ENCODE measurements at regions not wholly inside any gene's neighbourhood (a gene's known extent, or its start where the extent isn't known, plus 50 kb on each side); places are given as distances from the start of the nearest gene placed in this dataset.

DNA sequence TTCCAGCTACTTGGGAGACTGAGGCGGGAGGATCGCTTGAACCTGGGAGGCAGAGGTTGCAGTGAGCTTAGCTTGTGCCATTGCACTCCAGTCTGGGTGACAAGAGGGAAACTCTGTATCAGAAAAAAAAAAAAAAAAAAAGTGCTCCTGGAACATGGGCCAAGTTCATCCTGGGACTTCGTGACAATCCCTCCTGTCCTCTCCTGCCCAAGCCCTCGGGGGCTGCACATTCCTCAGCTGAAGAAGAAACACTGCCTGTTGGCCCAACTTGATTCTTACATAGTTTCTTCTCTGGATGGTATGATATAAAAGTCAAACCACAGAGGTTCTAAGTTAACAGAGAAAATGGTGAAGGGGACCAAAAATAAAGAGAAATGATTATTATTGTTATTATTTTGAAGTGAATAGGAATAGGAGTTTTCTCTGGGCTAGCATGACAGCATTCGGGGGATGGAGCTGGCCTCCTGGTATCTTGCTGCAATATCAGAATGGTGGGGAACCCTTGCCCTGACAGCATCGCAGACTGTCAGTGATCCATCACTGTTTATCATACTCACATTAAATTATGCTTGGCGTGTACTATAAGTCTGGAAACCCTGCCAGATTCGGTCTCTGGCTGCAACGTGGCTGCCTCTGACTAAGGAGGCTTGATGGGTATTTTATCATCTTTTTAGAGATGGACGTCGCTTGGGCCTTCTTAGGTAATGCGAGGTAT, 113.7 kb upstream of the OXGR1 start:
- no peaks in the 10 kb centered on the region for H3K9me3 Mint-ChIP-seq
- no peak overlapping the region for H3K27ac Mint-ChIP-seq
- no peaks in the 10 kb centered on the region for H3K36me3 Mint-ChIP-seq
- no peak for ATAC-seq
- DNase-seq (ENCODE audit: low spot score in 2 of 2): no peak

DNA sequence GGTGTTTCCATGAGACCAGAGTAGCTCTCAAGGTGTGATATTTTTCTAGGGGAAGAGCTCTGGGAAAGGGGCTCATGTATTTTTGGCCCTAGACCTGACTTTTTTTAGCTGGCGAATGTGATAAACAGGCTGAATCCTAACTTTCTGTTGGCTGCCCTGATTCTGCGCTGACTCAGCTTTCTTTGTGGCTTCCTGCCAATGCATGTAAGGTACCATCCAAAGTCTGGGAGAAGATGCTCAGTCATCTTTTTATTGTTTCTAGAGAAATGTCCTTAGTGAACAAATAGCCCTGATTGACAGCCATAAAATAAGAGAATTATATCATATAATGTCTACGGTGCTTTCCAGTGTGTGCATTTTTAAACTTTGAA, 113.6 kb upstream of the MBNL2 start:
- ATAC-seq: no peak
- no peak for DNase-seq (ENCODE audit: low spot score in 2 of 2)
- Mint-ChIP-seq H3K36me3 (no peaks in the 10 kb centered on the region), H3K9me3 (no peaks in the 10 kb centered on the region), H3K27ac (no peak overlapping the region)

DNA sequence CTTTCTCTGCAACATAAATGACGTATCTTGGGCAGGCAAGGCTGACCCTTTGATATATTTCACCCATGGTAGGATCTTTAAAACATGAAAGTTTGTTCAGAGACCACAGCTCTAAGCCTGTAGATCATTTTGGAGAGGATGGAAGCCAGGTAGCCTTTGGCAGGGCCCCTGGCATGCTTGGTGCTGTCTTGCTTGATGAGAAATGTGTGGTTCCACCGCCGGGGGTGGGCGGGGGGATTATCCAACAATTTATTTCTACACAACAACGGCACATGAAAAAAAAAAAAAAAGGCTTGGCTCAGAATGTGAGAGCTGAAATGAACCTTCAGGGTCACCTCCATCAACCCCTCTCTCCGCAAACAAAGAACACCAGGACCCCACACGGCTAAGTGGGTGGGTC, 112.9 kb upstream of the MBNL2 start:
- DNase-seq (ENCODE audit: low spot score in 2 of 2): no peak
- no peaks in the 10 kb centered on the region for H3K36me3 Mint-ChIP-seq
- no peak for ATAC-seq
- H3K27ac Mint-ChIP-seq: no peak overlapping the region
- H3K9me3 Mint-ChIP-seq: no peaks in the 10 kb centered on the region

DNA sequence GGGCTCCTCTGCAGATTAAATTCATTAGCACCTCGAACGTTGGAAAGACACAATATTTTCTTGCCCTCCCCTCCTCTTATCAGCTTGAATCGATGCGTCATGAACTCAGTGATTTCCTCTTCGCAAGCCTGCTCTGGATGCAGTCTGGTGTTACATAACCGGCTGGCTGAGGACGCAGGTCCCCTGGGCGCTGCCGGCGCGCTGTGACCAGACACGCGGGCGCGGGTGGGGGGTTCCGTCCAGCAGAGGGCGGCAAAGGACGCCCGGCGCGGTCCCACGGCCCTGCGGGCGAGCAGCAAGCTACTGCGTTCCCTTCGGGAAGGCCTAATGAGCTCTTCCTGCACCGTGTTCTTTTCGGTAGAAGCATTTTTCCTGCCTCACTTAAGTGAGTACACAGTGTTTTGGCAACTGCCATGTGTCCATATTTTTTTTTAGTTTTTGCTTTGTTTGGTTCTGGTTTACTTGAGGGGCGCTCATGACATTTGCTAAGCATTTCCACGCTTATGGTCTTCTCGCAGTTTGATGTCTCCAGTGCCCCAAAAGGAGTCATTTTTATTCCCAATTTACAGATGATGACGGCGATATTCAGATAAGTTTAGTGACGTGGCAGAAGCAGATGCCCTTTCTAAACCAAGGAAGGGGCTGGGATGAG, 112.2 kb upstream of the MBNL2 start:
- no peaks in the 10 kb centered on the region for H3K36me3 Mint-ChIP-seq
- ATAC-seq: peak; percentile 96 to 97
- H3K27ac Mint-ChIP-seq: no peak overlapping the region
- no peaks in the 10 kb centered on the region for H3K9me3 Mint-ChIP-seq
- peak; percentile 73 to 88 for DNase-seq (ENCODE audit: low spot score in 2 of 2)

DNA sequence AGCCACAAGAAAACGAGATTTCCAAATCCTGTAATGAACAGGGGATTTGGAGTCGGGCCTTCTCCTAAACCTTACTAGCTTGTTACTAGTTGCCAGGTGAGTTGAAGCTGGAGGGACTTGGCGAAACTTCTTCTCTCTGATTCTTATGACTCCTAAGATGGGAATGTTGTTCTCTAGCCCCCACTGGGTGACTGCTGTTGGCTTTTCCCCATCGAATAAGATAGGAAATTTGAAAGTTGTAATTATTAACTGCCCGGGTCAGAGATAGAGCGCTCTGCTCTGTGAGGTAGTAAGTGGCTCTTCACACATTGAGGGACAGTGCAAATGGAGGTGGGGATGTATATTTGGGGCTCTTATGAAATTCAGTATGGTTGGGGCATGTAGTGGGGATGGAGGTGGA, 111.2 kb upstream of the MBNL2 start:
- Mint-ChIP-seq H3K27ac (no peak overlapping the region), H3K9me3 (no peaks in the 10 kb centered on the region), H3K36me3 (no peaks in the 10 kb centered on the region)
- DNase-seq (ENCODE audit: low spot score in 2 of 2): no peak
- no peak for ATAC-seq

DNA sequence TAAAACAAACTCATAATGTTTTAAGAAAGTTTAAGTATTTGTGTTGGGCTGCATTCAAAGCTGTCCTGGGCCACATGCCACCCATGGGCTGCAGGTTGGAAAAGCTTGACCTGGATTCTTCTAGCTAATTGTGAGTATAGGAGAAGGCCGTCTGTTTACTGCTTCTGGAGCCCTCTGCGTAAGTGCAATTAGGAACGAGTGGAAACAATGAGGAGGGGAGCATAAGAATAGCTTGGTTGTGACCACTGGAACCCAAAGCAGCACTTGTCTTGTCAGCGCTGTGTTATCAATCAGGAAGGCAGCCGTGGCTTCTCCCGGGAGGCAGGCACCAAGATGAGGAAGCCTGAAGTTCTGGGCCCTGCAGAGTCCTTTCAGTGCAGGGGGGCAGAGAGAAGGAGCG, 110.4 kb upstream of the MBNL2 start:
- no peaks in the 10 kb centered on the region for H3K36me3 Mint-ChIP-seq
- H3K9me3 Mint-ChIP-seq: no peaks in the 10 kb centered on the region
- ATAC-seq: no peak
- no peak for DNase-seq (ENCODE audit: low spot score in 2 of 2)
- no peak overlapping the region for H3K27ac Mint-ChIP-seq

DNA sequence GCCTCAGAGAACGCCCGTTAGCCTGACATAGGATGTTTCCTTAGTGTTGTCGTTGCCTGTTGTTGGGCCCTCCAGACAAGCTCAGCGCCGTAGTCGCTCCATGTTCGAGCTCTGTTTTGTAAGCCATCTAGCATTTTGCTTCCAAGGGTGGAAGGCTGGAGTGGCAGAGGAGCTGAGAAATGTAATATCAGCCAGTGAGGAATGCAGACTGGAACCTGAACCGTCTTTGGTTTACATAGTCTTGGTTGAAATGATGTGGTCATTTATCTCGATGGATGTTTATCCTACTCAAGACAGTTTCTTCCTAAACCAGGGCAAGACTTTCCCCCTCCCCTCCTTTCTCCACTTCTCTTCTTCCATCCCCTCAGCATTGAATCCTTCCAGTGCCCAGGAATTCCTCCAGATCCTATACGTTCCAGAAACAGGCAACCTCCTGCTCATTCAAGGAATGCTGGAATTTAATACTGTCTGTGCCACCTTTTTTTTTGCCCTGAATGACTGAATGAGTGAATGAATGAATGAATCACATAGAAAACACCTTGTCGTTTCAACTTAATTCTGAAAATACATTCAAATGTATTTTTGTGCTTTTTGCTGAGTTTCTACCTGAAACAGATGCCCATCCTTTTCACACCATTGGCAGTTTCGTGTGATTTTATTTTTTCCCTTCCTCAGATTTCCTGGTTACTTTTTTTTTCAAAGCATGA, 109.5 kb upstream of the MBNL2 start:
- ATAC-seq: no peak
- no peaks in the 10 kb centered on the region for H3K36me3 Mint-ChIP-seq

DNA sequence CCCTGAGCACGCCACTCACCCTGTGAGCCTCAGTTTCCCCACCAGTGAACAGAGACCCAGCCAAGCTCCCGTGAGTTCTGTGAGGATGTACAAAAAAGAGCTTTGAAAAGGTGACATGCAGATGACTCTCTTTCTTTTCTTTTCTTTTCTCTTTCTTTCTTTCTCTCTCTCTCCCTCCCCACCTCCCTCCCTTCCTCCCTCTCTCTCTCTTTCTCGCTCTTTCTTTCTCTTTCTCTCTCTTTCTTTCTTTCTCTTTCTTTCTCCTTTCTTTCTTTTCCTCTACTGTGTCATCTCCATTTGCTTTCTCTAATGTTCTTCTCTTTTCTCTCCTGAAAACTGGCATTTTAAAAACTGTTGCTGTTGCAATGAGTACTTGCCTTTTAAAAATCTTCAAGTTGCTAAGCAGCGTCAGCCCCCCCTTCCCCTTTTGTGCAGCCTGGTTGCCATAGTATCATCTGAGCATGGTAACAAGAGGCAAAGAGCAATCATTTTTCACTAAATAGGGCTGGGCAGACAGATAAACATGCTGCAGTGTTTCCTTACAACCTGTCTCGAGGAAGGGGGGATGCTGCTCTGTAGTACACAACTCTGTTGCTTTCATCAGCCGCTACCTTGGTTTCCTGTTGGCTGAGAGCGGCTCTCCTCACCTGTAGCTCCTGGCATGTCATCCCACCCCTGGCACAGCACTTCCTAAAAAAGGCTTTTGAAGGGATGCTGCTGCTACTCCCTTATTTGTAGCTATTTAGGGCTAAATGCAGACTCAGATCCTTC, 108.7 kb upstream of the MBNL2 start:
- no peaks in the 10 kb centered on the region for H3K36me3 Mint-ChIP-seq
- no peak for ATAC-seq

More for the DNA sequence above, 109.5 kb upstream of the MBNL2 start:
- no peak for DNase-seq (ENCODE audit: low spot score in 2 of 2)
- H3K9me3 Mint-ChIP-seq: no peaks in the 10 kb centered on the region
- no peak overlapping the region for H3K27ac Mint-ChIP-seq

DNA sequence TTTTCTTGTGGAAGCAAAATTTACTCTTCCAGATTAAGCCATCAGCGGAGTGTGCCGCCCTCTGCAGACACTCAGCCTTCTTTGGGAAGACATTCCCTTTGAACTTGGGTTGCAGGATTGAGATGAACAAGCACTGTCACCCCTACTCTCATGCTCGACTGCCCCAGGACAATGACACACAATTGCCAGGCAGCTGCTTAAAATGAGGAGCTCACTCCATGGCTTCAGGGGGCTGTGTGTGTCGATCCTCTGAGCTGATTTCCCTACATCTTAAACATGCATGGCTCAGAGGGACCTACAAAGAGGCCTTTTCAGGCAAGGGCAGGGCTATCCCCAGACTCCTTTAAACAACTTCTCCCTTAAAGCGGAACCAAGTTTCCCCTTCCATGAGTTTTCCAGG, 107.5 kb upstream of the MBNL2 start:
- no peak for ATAC-seq
- no peaks in the 10 kb centered on the region for H3K9me3 Mint-ChIP-seq
- H3K27ac Mint-ChIP-seq: no peak overlapping the region
- no peak for DNase-seq (ENCODE audit: low spot score in 2 of 2)
- H3K36me3 Mint-ChIP-seq: no peaks in the 10 kb centered on the region

More for the DNA sequence above, 108.7 kb upstream of the MBNL2 start:
- Mint-ChIP-seq H3K9me3 (no peaks in the 10 kb centered on the region), H3K27ac (no peak overlapping the region)
- DNase-seq (ENCODE audit: low spot score in 2 of 2): no peak

DNA sequence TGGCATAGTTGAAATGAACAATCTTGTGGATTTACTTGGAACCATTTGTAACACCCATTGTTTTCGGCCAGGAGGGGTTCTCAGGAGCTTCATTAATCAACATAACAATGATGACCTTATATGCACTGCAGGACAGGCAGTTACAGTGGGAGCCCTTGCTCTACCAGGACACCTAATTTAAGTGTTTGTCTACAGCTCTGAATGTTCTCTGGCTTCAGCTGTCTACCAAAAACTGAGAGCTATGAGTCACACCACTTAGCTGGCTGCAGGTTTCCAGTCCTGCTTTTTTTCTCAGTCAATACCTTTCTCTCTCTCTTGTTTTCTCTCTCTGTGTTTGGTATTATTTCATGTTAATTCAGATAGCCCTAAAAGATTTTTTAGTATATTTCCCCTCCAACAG, 105.4 kb upstream of the MBNL2 start:
- ATAC-seq (peak in 1 of 2 donors; percentile 85), DNase-seq (ENCODE audit: low spot score in 2 of 2) (no peak)
- Mint-ChIP-seq H3K9me3 (no peaks in the 10 kb centered on the region), H3K27ac (no peak overlapping the region), H3K36me3 (no peaks in the 10 kb centered on the region)

DNA sequence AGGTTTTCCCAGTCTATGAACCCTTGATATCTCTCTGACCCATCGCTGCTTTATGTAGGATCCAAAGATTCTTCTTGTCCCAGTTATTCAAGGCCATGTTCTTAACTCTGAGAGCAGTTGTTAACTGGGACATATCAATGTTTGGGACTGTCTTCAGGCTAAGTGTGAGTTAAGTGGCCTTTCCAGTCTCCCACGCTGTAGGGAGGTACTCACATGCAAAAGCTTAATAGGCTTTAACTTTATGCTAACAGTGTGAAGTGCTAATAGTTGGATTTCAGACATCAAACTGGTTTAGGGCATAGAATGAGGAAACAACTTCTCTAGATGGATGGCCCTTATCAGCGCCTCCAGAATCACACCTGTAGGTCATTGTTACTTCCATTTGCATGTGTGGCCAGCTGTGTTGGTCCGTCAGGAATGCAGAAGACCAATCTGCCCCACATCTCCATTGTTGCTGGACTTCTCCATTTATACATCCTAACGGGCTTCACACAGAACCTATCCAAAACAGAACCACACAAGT, 104.7 kb upstream of the MBNL2 start:
- Mint-ChIP-seq H3K9me3 (no peaks in the 10 kb centered on the region), H3K36me3 (no peaks in the 10 kb centered on the region), H3K27ac (no peak overlapping the region)
- DNase-seq (ENCODE audit: low spot score in 2 of 2): no peak
- ATAC-seq: no peak

DNA sequence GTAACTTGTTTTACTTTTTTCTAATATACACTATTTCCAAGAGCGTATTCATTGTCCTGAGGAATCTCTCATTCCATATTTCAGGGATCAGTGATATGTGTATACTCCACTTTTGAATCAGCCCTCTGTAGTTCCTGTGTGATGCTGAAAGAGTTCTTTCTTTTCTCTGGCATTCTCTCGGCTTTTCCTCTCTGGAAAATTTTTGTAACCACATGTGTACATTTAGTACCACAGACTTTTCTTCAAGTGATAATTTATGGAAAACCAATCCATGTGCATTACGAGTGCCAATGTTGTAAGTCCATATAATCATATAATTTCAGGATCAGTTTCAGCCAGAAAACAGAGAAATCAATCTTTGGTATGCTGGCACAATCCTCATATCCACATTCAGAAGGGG, 102.2 kb upstream of the MBNL2 start:
- ATAC-seq (no peak), DNase-seq (ENCODE audit: low spot score in 2 of 2) (no peak)
- no peak overlapping the region for H3K27ac Mint-ChIP-seq
- no peaks in the 10 kb centered on the region for H3K36me3 Mint-ChIP-seq
- H3K9me3 Mint-ChIP-seq: no peaks in the 10 kb centered on the region

DNA sequence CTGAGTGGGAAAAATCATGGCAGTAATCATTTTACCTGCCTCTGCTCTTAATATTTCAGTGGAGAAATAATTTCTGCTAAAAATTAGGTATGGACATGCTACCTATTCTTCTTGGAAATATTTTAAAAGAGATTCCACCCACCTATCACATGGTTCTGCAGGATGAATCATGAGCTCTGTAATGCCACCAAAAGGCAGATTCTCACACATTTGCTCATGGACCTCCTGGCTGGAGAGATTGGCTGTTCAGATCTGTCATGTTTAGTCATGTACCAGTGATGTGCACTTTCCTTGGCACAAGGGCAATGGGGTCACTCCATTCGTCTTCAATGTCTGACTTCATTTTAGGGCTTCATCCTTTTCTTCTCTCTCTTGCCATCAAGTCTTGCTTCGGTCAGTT, 101.8 kb upstream of the MBNL2 start:
- Mint-ChIP-seq H3K27ac (no peak overlapping the region), H3K36me3 (no peaks in the 10 kb centered on the region), H3K9me3 (no peaks in the 10 kb centered on the region)
- no peak for DNase-seq (ENCODE audit: low spot score in 2 of 2)
- ATAC-seq: peak; percentile 36 to 37

DNA sequence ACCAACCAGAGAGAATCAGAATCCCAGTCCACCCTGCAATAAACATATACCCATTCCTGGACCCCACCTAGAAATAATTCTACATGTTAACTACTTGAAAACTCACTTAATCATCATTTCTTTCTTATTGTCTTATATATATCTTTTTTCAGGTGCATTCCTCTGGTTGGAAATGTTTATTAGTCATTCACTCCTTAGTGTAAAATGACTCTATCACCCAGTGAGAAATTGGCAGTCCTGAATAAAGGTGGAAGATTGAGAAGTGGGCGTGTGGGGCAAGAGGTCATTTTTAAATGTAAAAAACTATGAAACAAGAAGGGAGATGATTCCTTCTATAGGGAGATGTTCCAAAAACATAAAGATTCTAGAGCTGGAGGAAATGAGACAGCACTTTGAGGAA, 101.2 kb upstream of the MBNL2 start:
- ATAC-seq (no peak), DNase-seq (ENCODE audit: low spot score in 2 of 2) (no peak)
- H3K27ac Mint-ChIP-seq: no peak overlapping the region
- no peaks in the 10 kb centered on the region for H3K9me3 Mint-ChIP-seq
- H3K36me3 Mint-ChIP-seq: no peaks in the 10 kb centered on the region

DNA sequence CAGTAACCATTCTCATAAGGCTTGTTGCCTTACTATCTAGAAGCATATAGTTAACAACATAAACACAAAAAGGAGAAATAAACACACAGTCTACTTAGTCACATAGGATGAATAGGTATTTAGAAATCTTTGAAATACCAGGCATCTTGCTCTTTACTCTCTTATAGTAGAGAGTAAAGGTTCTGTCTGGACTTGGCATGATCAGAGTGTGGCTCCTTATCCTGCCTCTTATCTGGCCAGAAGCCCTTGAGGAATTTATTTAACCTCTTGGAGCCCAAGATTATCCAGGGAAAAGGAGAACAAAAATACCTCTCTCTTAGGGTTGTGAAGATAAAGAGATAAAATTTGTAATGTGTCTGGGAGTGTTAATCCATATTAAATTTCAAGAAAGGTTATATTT, 100.2 kb upstream of the MBNL2 start:
- no peak for DNase-seq (ENCODE audit: low spot score in 2 of 2)
- Mint-ChIP-seq H3K27ac (no peak overlapping the region), H3K9me3 (no peaks in the 10 kb centered on the region), H3K36me3 (no peaks in the 10 kb centered on the region)
- no peak for ATAC-seq

DNA sequence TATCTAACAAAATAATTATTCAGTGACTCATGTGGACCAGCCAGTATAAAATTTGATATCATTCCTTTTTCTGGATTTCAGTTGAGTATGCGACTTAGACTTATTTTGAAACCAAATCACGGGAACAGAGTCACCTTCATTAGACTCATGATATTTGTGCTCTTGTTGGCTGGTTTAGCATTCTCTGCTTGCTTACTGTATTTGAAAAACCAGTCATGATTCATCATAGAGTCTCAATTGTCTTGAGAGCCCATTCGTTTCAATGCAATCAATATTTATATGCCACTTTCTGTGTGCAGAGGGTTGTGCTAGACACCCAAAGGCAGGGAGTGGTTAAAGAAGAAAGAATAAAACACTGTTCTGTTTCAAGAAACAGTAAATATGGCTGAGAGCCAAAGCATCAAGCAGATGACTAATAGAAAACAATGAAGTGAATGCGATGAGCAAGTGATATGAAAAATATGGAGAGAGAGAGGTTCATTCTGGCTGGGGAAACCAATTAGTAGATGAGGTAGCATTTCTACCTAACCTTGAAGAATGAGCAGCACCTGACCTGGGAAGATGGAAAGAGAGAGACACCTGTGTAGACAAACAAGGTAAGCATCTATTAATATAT, 99.6 kb upstream of the MBNL2 start:
- H3K9me3 Mint-ChIP-seq: no peaks in the 10 kb centered on the region
- no peak for DNase-seq (ENCODE audit: low spot score in 2 of 2)

More for the DNA sequence above, 99.6 kb upstream of the MBNL2 start:
- peaks cover 0 to 5% of the 10 kb centered on the region in 2 donors for H3K36me3 Mint-ChIP-seq
- H3K27ac Mint-ChIP-seq: no peak overlapping the region
- ATAC-seq: no peak

Data from activated naive CD4-positive, alpha-beta T cell treated with anti-CD3 and anti-CD28 coated beads, Interleukin-2, amount 50 U/mL, for 72 hours (primary cell).